ENCODE measurements at regions not wholly inside any gene's neighbourhood (a gene's known extent, or its start where the extent isn't known, plus 50 kb on each side); places are given as distances from the start of the nearest gene placed in this dataset.

GRCh38 chr6:137434640-137435039 lies 59.6 kb downstream of the OLIG3 start:
- SMC1A ChIA-PET (ENCODE audit: uncharacterized antibody, unreplicated experiment) = no interaction called here
- TF ChIP-seq RAD51 (IDR thresholded peaks at IDR 0.05) = no peak
- no peak for TF ChIP-seq RUNX3 (IDR thresholded peaks at IDR 0.05; ENCODE audit: low read length)
- TF ChIP-seq EZH2 (IDR thresholded peaks at IDR 0.05; ENCODE audit: borderline replicate concordance, control insufficient read depth, low read depth, low read length) = no peak
- no peak for TF ChIP-seq REST (IDR thresholded peaks at IDR 0.05; ENCODE audit: low read depth, low read length)
- no peak for TF ChIP-seq NBN (IDR thresholded peaks at IDR 0.05)
- TF ChIP-seq IKZF1 (conservative IDR thresholded peaks at IDR 0.05) = no peak
- no peak for TF ChIP-seq WRNIP1 (IDR thresholded peaks at IDR 0.05; ENCODE audit: borderline replicate concordance, low read depth, low read length)
- no peak for TF ChIP-seq CEBPB (IDR thresholded peaks at IDR 0.05; ENCODE audit: borderline replicate concordance in 1 of 2, low read depth in 2 of 2, low read length in 2 of 2)
- TF ChIP-seq SREBF1 (IDR thresholded peaks at IDR 0.05; ENCODE audit: low read length) = no peak
- TF ChIP-seq YBX1 (IDR thresholded peaks at IDR 0.05) = no peak
- no peak for TF ChIP-seq ATF3 (IDR thresholded peaks at IDR 0.05; ENCODE audit: borderline replicate concordance, extremely low read depth, low read depth, low read length)
- no peak for TF ChIP-seq EP300 (IDR thresholded peaks at IDR 0.05; ENCODE audit: borderline replicate concordance in 1 of 2, control insufficient read depth in 1 of 2, low read depth in 2 of 2, low read length in 2 of 2)
- no peak for TF ChIP-seq CUX1 (IDR thresholded peaks at IDR 0.05; ENCODE audit: insufficient replicate concordance, low read depth, low read length)
- TF ChIP-seq CBX5 (IDR thresholded peaks at IDR 0.05; ENCODE audit: low read depth) = no peak
- no peak for TF ChIP-seq MAX (IDR thresholded peaks at IDR 0.05; ENCODE audit: low read depth, low read length)
- no peak for TF ChIP-seq KAT2A (conservative IDR thresholded peaks at IDR 0.05; ENCODE audit: control insufficient read depth, low read depth, low read length)
- TF ChIP-seq POU2F2 (IDR thresholded peaks at IDR 0.05; ENCODE audit: borderline replicate concordance, low read depth, low read length) = no peak

More at GRCh38 chr6:137434640-137435039, 59.6 kb downstream of the OLIG3 start:
- Histone ChIP-seq H2AFZ (ENCODE audit: control insufficient read depth, low read depth, low read length) (no peak overlapping the region), H3K27me3 (replicated peaks in 1 of 2; ENCODE audit: control insufficient read depth in 2 of 2, insufficient read depth in 2 of 2, low read length in 1 of 2) (peaks cover 0 to 4% of the 10 kb centered on the region in 2 experiments; a peak in 1 of 4 replicates), H4K20me1 (ENCODE audit: control insufficient read depth, insufficient read depth) (no peaks in the 10 kb centered on the region), H3K4me2 (ENCODE audit: control insufficient read depth, insufficient read depth) (no peak overlapping the region), H3K36me3 (ENCODE audit: control insufficient read depth in 2 of 2, insufficient read depth in 2 of 2, low read length in 1 of 2) (no peaks in the 10 kb centered on the region), H3K9me3 (replicated peaks; ENCODE audit: control insufficient read depth, insufficient read depth, low read length) (no peaks in the 10 kb centered on the region), H3K27ac (ENCODE audit: control insufficient read depth, insufficient read depth) (no peak overlapping the region), H3K79me2 (ENCODE audit: control insufficient read depth, insufficient read depth, low read length) (no peaks in the 10 kb centered on the region), H3K4me3 (no peak overlapping the region), H3K4me1 (ENCODE audit: control insufficient read depth, insufficient read depth, low read length) (peaks cover 22% of the 10 kb centered on the region), H3K9ac (ENCODE audit: control insufficient read depth, insufficient read depth, low read length) (no peak overlapping the region)
- WGBS (ENCODE audit: insufficient coverage, insufficient replicate concordance, low lambda C conversion rate, missing lambda C conversion rate) = 36% methylated on average over 4 of the region's 4 CpGs
- ChIA-PET CTCF (no interaction called here), RAD21 (ENCODE audit: unreplicated experiment) (no interaction called here), POLR2A (no interaction called here)
- ATAC-seq = peak; percentile 20; the same call in 2 of the 3 replicates
- in situ Hi-C loops (cut with MboI) (no loop called here), intact Hi-C loops (cut with micrococcal nuclease; ENCODE audit: unreplicated experiment) (no loop called here)
- FAIRE-seq = peak; percentile 31
- no peak for DNase-seq (ENCODE audit: low read depth, low spot score)
- no TSS peak for BruUV-seq (replicated peaks)

All from GM12878 (cell line).